Body of pancreas (tissue), 4 donors: ENCODE measurements at regions not wholly inside any gene's neighbourhood (a gene's known extent, or its start where the extent isn't known, plus 50 kb on each side); places are given as distances from the start of the nearest gene placed in this dataset.

Experiments used
- CTCF ChIP-seq, 7 experiments: fragments of 450-650 bp in 4 of 7; fragments of 200-600 bp in 3 of 7; sonication (generic) in 3 of 7; IDR thresholded peaks; one replicate each; pipeline ENCODE4 v1.5.1; 2016 to 2019; ENCODE audit warnings: antibody characterized with exemption in 7 of 7
- POLR2A ChIP-seq, 3 donors: fragments of 450-650 bp; IDR thresholded peaks; one replicate each; pipeline ENCODE4 v1.6.1; 2016; ENCODE audit warnings: antibody characterized with exemption in 3 of 3, mild to moderate bottlenecking in 2 of 3

DNA sequence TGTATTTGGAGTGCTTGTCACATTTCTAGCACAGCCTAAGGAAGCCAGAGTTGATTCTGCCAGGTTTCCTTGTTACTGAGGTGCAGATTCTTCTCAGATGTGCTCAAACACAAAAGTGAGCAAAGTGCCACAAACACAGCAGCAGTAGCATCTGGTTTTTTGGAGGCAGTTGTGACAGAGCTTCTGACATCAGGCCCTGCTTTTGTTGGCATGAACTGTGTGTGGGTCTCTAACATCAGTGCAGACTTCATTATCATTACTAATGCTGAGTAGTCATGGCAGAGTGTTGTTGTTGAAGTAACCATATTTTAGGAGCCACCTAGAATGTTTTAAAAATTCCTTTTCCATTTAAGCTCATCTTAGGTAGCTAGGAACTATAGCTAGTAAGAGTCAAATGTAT is 656.6 kb downstream of the ANKRD50 start:
- no peak for TF ChIP-seq CTCF (IDR thresholded peaks at IDR 0.05)
- TF ChIP-seq POLR2A (IDR thresholded peaks at IDR 0.05) = no peak
